HG02943 (cell line): ENCODE measurements at regions not wholly inside any gene's neighbourhood (a gene's known extent, or its start where the extent isn't known, plus 50 kb on each side); places are given as distances from the start of the nearest gene placed in this dataset.
"Not testable (repeated sequence)": the region's sequence is repeated elsewhere in the genome, so short reads cannot be mapped to it uniquely, and the experiment has no call there.

Source experiments
- ATAC-seq: cut with Tn5 transposase; IDR thresholded peaks from one replicate; pipeline ENCODE4 v1.9.1; 2021; ENCODE audit warnings: mild to moderate bottlenecking, low read depth, moderate library complexity; ENCODE audit not compliant: unreplicated experiment

DNA sequence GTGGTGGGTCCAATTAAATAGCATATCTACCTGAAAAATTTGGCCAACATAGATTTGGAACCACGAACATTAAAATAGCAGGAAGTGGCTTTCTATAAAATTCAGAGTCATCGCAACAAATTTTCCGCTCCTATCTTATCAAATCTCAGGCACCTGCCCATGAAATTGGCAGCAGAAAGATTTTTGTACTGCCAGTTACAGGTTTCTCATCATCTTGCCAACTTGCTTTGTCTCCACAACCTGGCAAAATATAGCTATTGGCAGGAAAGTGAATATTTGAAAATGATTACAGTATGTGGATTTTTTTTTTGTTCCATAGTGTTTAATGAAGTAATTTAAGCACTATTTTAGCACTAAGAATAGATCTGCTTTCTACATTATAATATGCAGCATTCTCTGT is 161.6 kb upstream of the LRRC3B start:
- no peak for ATAC-seq

- no peak for ATAC-seq
Observed at GRCh38 chr3:26472345-26472744, 150.2 kb upstream of the LRRC3B start.

GRCh38 chr3:26474706-26475105 is 147.9 kb upstream of the LRRC3B start:
- ATAC-seq = no peak

GRCh38 chr3:26480377-26480776 is 142.2 kb upstream of the LRRC3B start:
- no peak for ATAC-seq

DNA sequence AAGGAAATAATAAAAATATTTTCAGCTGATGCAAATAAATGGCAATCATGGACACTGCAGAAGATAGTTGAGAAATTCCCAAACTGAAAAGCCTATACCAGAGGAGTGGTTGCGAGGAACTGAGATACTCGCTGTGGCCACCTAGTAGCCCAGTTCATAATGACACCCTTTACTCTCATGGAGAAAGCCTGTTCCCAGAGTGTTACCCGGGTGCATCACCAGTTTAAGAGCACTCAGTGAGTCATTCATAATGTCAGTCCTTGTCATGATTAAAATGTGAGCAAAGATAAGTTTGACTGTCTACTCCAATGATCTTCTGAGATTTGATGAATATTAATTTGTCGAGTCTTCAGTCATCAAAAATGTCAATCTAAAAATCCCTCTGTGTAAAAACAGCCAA is 138.4 kb upstream of the LRRC3B start:
- ATAC-seq = no peak

DNA sequence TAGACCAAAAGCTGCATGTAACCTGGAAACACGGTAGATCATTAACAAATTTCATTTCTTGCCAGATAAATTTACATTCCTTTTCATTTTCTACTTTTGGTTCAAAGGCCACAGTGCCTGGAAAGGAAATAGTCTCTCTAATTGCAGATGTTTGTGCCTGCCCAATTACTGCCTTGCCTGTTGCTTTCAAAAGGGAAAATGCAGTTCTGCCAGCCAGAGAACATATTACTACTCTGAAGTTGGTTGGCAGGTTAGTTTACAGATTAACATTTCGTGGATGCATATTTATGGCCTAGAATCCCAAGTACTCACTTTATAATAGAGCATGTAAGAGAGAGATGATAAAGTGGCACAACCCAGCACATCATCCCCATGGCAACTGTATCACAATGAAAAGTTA is 124.3 kb upstream of the LRRC3B start:
- ATAC-seq = no peak

- no peak for ATAC-seq
Observed at GRCh38 chr3:26505399-26505798, 117.2 kb upstream of the LRRC3B start.

GRCh38 chr3:26514445-26515029 is 108.0 kb upstream of the LRRC3B start:
- not testable (repeated sequence) for ATAC-seq

DNA sequence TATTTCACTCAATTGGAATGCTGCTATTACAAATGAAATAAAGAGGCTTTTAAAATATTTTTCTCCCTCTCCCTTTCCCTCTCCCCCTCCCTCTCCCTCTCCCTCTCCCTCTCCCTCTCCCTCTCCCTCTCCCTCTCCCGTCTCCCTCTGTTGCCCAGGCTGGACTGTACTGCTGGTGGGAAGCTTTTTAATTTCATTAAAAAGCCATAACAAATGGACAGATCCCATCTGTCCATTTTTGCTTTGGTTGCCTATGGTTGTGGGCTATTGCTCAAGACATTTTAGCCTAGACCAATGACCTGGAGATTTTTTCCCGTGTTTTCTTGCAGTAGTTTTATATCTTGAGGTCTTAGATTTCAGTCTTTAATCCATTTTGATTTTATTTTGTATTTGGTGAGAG is 107.2 kb upstream of the LRRC3B start:
- ATAC-seq = no peak

GRCh38 chr3:26521261-26521660 is 101.3 kb upstream of the LRRC3B start:
- no peak for ATAC-seq

DNA sequence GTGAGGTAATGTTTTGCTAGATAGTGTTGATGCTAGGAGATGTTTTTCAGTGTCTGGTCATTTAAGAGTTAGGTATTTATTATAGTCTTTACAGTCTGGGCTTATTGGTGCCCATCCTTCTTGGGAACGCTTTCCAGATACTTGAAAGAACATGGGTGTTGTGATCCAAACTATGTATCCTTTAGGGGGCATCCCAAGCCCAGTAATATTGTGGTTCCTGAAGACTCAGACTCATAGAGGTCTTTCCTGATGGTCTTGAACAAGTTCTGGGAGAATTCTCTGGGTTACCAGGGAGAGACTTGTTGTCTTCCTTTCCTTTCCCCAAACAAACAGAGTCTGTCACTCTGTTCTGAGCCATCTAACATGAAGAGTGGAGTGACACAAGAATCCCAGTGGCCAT is 99.7 kb upstream of the LRRC3B start:
- no peak for ATAC-seq

DNA sequence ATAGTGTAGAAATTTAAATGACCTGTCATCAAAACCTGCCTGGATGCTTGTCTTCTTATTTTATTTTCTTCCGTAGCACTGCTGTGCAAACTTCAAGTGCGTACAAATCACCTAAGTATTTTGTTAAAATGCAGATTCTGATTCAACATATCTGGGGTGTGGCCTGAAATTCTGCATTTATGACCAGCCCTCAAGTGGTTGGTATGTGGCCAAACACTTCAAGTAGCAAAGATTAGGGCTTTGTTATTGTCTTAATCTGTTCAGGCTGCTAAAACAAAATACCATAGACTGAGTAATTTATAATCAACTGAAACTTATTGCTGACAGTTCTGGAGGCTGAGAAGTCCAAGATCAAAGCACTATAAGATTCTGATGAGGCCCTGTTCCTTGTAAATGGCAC is 97.6 kb upstream of the LRRC3B start:
- ATAC-seq = no peak

GRCh38 chr3:26535151-26535550 is 87.4 kb upstream of the LRRC3B start:
- ATAC-seq = no peak

- no peak for ATAC-seq
Observed at GRCh38 chr3:26536955-26537354, 85.6 kb upstream of the LRRC3B start.

GRCh38 chr3:26550413-26550812 is 72.2 kb upstream of the LRRC3B start:
- ATAC-seq = no peak

DNA sequence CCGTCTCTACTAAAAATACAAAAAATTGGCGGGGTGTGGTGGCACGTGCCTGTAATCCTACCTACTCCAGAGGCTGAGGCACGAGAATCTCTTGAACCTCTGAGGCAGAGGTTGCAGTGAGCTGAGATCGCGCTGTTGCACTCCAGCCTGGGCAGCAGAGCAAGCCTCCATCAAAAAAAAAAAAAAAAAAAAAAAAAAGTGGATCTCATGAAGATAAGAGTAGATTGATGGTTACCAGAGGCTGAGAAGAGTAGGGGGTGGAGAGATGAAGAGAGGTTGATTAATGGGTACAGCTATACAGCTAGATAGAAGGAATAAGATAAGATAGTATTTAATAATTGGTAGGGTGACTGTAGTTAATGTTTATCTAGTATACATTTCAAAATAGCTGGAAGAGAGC is 65.9 kb upstream of the LRRC3B start:
- no peak for ATAC-seq

DNA sequence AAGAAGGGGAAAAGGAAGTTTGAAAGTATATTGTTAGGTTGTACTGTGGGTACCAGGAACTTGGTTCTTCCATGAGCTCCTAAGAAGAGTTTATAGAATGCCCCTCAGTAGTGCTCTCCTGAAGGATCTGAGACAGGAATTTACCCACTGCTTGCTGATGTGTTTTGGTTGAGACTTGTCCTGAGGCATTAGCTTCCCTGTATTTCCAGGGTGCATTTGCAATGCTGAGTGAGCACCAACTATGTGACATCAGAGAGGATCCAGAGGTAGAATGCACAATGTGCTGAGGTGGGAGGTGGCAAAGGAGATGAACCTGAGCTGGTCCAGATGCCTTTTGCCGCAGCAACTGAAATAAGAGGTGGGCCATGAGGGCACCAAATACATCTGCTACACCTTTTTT is 64.3 kb upstream of the LRRC3B start:
- no peak for ATAC-seq

DNA sequence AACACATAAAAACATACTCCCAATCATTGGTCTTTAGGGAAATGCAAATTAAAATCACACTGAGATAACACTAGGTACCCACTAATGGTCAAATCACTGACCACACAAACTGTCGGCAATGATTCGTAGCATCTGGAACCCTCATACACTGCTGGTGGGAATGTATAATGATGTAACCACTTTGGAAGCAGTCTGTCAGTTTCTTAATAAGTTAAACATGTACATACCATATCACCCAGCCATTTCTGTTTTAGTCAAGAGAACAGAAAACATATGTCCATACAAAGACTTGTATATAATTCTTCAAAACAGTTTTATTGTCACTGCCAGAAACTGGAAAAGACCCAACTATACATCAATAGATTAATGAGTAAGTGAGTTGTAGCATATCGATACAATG is 63.3 kb upstream of the LRRC3B start:
- no peak for ATAC-seq

- ATAC-seq = no peak
Observed at GRCh38 chr3:26560081-26560480, 62.5 kb upstream of the LRRC3B start.

DNA sequence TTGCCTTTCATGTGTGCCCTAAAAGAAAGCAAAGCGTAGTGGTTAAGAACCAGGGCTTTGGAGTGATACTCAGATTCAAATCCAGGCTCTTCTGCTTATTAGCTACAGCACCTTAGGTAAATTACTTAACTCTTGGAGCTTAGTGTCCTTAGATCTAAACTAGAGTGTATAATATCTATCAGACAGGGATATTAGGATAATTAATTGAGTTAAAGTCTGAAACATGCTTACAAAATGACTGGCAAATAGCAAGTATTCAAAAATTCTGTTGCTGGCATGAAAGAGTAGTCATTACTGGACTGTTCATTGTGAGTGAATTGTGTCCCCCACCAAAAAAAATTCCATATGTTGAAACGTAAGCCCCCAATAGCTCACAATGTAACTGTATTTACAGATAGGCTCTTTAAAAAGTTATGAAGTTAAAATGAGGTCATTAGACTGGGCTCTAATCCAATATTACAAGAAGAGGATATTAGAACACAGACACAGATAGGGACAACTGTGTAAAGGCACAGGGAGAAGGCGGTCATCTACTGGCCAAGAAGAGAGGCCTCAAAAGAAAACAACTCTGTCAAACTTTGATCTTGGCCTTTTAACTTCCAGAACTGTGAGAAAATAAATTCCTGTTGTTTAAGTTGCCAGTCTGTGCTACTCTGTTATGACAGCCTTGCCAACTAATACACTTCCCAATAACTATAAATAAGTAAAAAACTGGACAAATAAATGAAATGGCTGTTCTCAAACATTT is 60.4 kb upstream of the LRRC3B start:
- ATAC-seq = no peak
